HEK293 (cell line): ENCODE measurements at regions not wholly inside any gene's neighbourhood (a gene's known extent, or its start where the extent isn't known, plus 50 kb on each side); places are given as distances from the start of the nearest gene placed in this dataset.

Experiments
- CTCF ChIP-seq: fragments of 450-650 bp; formaldehyde crosslinking; IDR thresholded peaks from 2 replicates; pipeline ENCODE4 v1.5.1; 2016; ENCODE audit warnings: missing biosample characterization, missing genetic modification characterization
- ZNF10 ChIP-seq: fragments of 450-650 bp; formaldehyde crosslinking; IDR thresholded peaks from 2 replicates; pipeline ENCODE4 v1.5.1; 2017; ENCODE audit warnings: missing biosample characterization, missing genetic modification characterization
- ZNF529 ChIP-seq: fragments of 450-650 bp; formaldehyde crosslinking; IDR thresholded peaks from 2 replicates; pipeline ENCODE4 v1.5.1; 2017; ENCODE audit warnings: missing genetic modification characterization, missing biosample characterization; ENCODE audit not compliant: insufficient replicate concordance
- ZNF654 ChIP-seq: fragments of 450-650 bp; formaldehyde crosslinking; IDR thresholded peaks from 2 replicates; pipeline ENCODE4 v1.5.1; 2016; ENCODE audit warnings: low read depth, missing biosample characterization, missing genetic modification characterization
- ZNF830 ChIP-seq: fragments of 450-650 bp; IDR thresholded peaks from 2 replicates; pipeline ENCODE4 v1.5.0; 2018; ENCODE audit warnings: missing biosample characterization, missing genetic modification characterization, low read depth, mild to moderate bottlenecking, moderate library complexity
- ZNF837 ChIP-seq: fragments of 450-650 bp; formaldehyde crosslinking; IDR thresholded peaks from 2 replicates; pipeline ENCODE4 v1.5.1; 2016; ENCODE audit warnings: missing biosample characterization, missing genetic modification characterization

GRCh38 chr17:33688771-33689170 is 395.7 kb upstream of the ASIC2 start:
- TF ChIP-seq CTCF: no peak
- no peak for TF ChIP-seq ZNF837 (tag by site-specific recombination)
- TF ChIP-seq ZNF654 (tag by site-specific recombination): no peak
- TF ChIP-seq ZNF830 (tag by site-specific recombination): no peak
- no peak for TF ChIP-seq ZNF10 (tag by site-specific recombination)
- no peak for TF ChIP-seq ZNF529 (tag by site-specific recombination)
